ENCODE measurements at regions not wholly inside any gene's neighbourhood (a gene's known extent, or its start where the extent isn't known, plus 50 kb on each side); places are given as distances from the start of the nearest gene placed in this dataset.

DNA sequence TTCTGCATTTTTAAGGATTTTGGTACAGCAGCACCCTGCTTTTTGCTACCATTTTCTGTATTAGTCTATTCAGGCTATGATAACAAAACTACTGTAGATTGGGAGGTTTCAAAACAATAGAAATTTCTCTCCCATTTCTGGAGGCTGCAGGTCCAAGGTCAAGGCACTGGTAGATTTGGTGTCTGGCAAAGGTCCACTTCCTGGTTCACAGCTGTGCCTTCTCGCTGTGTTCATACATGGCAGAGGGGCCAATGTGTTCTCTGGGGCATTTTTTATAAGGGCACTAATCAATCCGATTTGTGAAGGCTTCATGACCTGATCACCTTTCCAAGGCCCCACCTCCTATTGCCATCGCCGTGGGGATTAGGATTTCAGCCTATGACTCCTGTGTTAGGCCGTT lies 268.1 kb upstream of the RTL1 start:
- Mint-ChIP-seq H3K36me3 (peaks cover 1% of the 10 kb centered on the region), H3K27ac (no peak overlapping the region), H3K4me3 (no peak overlapping the region), H3K27me3 (peaks cover 11% of the 10 kb centered on the region), H3K9me3 (peaks cover 9% of the 10 kb centered on the region), H3K4me1 (no peaks in the 10 kb centered on the region)
- DNase-seq: no peak

DNA sequence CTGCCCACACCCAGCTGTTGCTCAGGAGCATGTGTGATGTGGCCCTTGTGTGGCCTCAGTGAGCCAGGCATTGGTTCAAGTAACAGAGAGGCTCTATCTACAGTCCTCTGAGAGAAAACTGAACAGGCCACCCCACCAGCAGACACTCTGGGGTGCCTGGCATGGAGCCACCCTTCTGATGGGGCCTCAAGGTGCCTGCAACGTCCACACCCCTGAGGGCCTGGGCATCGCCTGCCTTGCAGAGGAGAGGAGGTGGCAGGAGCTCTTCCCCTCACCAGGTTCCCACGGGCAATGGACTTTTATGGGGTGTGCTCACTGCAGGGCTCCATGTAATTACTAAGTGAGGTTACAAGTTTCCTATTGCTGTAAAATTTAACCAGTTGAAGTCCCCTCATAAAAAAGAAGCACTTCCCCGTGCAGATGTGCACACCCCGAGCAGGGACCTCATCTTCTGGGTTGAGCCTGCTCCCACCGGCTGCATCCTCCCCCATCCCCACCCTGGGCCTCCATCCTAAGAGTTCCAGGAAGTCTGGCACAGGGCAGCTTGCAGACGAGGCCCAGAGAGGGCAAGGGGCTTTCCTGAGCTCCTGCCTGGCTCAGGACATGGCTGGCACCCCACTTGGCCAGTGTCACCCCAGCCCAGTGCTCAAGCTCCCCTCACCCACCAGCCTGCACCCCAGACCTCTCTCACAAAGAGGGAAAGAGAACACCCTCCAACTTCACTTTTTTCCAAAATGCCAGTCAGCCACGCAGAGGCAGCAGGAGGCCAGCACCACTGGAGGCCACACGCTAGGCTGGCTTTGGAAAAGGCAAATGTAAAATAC lies 270.4 kb upstream of the RTL1 start:
- no peak overlapping the region for H3K27ac Mint-ChIP-seq
- no peaks in the 10 kb centered on the region for H3K4me1 Mint-ChIP-seq
- no peak for DNase-seq
- H3K27me3 Mint-ChIP-seq: peaks cover 7% of the 10 kb centered on the region
- H3K9me3 Mint-ChIP-seq: no peaks in the 10 kb centered on the region
- no peaks in the 10 kb centered on the region for H3K36me3 Mint-ChIP-seq
- no peak overlapping the region for H3K4me3 Mint-ChIP-seq

DNA sequence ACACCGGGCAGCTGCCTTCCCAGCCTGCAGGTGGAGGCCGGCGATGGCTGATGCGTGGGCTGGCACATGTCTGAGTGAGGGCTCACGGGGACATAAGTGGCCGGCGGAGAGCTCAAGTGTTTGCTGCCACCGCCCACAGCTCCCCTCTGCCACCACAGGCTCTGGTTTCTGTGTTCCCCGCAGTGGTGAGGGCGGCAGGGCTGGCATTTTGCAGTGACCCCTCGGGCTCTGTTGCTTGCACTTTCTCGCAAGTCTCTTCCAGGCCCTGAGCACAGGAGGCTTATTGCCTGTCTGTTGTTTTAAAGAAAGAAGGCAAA lies 271.0 kb upstream of the RTL1 start:
- Mint-ChIP-seq H3K27ac (no peak overlapping the region), H3K4me1 (no peaks in the 10 kb centered on the region), H3K36me3 (no peaks in the 10 kb centered on the region), H3K9me3 (no peaks in the 10 kb centered on the region), H3K4me3 (no peak overlapping the region), H3K27me3 (peaks cover 7% of the 10 kb centered on the region)
- no peak for DNase-seq

DNA sequence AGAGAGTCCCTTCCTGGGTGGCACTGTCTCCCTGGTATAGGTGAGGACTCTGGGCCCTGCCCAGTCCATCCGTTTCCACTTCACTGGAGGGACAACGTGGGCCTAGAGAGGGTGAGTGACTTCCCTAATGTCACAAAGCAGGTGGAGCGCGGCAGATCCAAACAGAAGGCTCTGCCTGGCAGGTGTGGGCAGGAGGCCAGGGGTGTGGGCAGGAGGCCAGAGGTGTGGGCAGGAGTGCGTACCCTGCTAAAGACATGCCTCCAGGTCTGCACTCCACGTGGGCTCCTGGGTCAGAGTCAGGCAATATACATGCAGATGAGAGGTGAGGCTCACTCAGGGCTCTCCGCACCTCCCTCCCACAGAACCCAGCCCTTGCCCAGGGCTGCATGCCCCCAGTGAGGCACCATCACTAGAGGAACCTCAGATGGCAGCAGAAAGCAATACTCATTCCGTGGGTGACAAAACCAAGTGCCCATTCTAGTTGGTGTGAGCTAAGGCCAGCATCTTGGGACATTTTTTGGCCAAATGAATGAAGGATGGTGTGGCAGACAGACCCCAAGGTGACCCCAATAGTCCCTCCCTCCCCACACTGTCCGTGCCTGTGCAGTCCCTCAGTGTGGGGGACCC lies 271.6 kb upstream of the RTL1 start:
- Mint-ChIP-seq H3K9me3 (no peaks in the 10 kb centered on the region), H3K27ac (no peak overlapping the region), H3K27me3 (peaks cover 7% of the 10 kb centered on the region), H3K36me3 (no peaks in the 10 kb centered on the region), H3K4me3 (no peak overlapping the region), H3K4me1 (no peaks in the 10 kb centered on the region)
- DNase-seq: no peak

DNA sequence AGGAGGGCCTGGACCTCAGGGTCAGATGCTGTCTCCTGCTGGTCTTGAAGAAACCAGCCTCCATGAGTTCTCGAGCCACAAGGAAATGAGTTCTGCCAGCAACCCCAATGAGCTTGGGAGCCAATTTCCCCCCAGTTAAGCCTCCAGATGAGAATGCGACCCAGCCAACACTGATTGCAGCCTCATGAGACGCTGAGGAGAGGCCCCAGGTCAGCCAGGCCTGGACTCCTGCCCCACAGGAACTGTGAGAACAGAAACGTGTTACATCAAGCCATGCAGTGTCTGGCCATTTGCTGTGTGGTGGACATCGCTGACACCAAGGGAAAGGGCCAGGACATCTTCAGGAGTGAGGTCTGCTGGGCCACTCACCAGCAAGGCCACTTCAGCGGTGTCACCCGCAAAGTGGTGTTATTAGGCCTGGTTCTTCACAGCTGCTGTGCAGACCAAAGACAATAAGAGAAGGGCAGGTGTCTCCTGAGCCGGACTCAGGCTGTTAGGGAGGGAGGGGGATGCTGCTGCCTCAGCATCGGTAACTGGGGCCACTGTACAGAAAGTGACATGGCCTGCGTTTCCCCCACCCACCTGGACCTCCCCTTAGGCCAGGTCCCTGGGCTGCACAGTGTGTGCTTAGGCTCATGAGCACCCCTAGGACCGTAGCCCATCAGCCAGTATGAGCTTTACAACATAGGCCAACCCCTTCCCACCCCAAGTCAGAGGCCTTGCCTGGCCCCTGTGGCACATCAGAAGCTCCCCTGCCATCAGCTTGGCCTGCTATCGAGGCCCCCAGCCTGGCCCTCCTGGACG lies 272.4 kb upstream of the RTL1 start:
- peaks cover 4% of the 10 kb centered on the region for H3K27me3 Mint-ChIP-seq

DNA sequence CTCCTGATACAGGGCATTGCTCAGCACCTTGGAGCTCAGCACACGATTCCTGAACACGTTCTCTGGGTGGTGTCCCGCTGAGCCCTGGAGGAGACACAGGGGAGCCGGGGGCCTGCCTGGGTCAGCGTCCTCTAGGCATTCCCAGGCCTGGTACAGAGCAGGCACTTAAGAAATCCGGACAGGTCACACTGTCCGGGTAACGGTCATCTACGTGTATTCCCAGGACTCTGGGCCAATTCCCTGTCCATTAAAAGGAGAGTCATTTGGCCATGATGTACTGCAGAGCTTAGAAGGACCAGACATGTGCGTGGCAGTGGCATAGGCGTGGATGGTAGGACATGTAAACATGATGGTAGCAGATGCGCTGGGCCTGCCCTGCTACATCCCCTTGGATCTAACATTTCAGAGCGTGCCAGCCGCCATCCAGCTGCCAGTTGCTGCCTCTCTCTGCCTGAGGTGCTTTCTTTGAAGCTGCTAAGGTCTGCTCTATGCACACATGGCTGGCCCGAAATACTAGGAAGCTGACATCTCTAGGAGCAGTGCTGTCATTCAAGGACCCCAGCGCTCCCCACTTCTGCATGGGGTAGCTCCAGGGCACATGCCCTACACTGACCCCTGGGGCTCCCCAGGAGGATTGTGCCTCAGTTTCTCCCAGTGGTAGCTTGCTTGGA lies 273.1 kb upstream of the RTL1 start:
- Mint-ChIP-seq H3K36me3 (no peaks in the 10 kb centered on the region), H3K4me1 (no peaks in the 10 kb centered on the region), H3K27ac (no peak overlapping the region), H3K4me3 (no peak overlapping the region), H3K27me3 (peaks cover 4% of the 10 kb centered on the region), H3K9me3 (no peaks in the 10 kb centered on the region)
- no peak for DNase-seq

More for the DNA sequence above, 272.4 kb upstream of the RTL1 start:
- Mint-ChIP-seq H3K27ac (no peak overlapping the region), H3K36me3 (no peaks in the 10 kb centered on the region), H3K4me3 (no peak overlapping the region), H3K4me1 (no peaks in the 10 kb centered on the region), H3K9me3 (no peaks in the 10 kb centered on the region)
- no peak for DNase-seq

DNA sequence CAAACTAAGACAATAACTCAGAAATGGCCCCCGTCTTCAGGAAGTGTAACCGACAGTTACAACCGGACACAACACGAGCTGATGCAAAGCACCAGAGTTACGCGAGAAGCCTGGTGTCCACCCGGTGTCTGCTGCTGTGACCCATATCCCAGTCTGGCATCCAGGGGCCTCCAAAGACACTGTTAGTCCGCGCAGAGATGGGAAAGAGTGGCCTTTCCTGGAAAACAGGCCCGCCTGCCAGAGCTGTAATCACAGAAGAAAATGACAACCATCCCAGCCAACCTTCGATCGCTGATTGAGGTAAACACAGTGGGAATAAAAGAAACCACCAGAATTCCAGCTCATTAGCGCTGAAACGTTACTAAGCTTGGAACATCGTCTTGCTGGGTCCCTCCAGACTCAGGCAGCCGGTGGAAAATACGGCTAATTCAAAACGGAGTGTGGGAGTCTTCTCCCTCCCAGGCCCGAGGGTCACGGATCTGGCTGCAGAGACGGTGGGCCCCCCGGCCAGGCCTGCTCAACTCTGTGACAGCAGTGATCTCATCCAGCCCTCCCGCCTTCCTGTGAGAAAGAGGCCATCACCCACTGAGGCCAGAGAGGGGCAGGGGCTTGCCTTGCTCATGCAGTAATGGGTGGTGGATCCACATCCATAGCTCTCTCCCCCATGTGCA lies 273.9 kb upstream of the RTL1 start:
- H3K4me1 Mint-ChIP-seq: no peaks in the 10 kb centered on the region
- no peak for DNase-seq
- H3K9me3 Mint-ChIP-seq: peaks cover 1% of the 10 kb centered on the region
- H3K27me3 Mint-ChIP-seq: peaks cover 4% of the 10 kb centered on the region
- no peaks in the 10 kb centered on the region for H3K36me3 Mint-ChIP-seq
- H3K4me3 Mint-ChIP-seq: no peak overlapping the region
- no peak overlapping the region for H3K27ac Mint-ChIP-seq

DNA sequence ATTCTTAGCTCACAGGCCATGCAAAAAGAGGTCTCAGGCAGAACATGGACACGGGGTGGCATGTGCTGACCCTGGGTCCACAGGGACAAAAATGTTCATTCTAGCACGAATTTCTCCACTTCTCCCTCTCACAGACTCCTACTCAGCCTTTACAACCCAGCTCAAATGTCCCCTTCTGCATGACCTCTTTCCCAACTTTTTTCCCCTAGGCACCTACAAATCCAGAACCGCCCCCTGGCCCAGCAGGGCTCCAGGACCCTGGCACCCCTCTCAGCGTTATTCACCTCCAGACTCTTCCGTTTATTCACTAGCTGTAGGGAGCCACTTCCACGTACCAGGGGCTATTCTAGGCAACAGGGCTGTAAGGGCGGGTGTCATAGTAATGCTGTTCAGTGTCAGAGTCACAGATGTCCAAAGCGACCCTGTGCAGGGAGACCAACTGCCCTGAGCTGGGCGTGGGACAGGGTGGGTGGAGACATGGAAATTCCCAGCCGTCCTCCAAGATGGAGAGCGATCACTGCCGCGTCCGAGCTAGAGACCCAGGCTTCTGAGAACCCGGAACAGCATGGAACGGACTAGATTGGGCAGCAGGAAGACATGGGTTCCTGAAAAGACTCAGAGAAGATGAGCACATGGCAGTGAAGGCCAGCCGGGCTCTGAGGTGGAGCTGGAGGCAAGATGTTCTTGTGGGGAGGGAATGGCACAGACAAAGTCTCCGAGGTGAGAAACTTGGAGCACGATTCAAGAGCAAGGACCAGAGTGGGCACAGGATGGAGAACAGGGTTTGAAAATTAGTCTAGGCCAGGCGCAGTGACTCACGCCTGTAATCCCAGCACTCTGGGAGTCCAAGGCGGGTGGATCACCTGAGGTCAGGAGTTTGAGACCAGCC lies 274.9 kb upstream of the RTL1 start:
- no peak overlapping the region for H3K4me3 Mint-ChIP-seq
- DNase-seq: no peak
- no peaks in the 10 kb centered on the region for H3K27me3 Mint-ChIP-seq
- no peaks in the 10 kb centered on the region for H3K36me3 Mint-ChIP-seq
- no peak overlapping the region for H3K27ac Mint-ChIP-seq
- H3K9me3 Mint-ChIP-seq: peaks cover 3% of the 10 kb centered on the region
- H3K4me1 Mint-ChIP-seq: no peaks in the 10 kb centered on the region

DNA sequence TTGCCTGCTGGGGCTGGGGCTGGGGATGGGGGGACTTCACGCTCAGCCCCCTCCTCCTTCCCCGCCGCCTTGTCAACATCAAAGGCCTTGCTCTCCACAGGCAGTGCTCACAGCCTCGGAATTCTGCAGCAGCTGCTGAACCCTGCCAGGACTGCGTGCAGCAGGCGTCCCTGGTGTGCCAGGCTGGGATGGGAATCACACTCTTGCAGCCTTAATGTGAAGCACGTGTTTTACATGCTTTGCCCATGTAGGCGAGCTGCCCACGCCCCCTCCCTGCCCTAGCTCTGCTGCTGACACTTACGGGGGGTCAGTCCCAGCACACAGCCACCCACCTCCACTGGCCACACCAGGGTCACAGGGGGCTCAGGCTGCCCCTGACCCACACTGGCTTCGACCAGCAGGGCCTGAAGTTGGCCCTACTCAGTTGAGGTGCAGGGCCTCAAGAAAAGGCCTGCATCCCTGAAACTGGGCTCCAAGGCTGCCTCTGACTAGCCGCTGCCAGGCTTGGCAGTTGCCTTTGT lies 276.2 kb upstream of the RTL1 start:
- no peak overlapping the region for H3K4me3 Mint-ChIP-seq
- no peak overlapping the region for H3K27ac Mint-ChIP-seq
- H3K27me3 Mint-ChIP-seq: no peaks in the 10 kb centered on the region
- H3K4me1 Mint-ChIP-seq: no peaks in the 10 kb centered on the region
- no peaks in the 10 kb centered on the region for H3K36me3 Mint-ChIP-seq
- DNase-seq: no peak
- peaks cover 3% of the 10 kb centered on the region for H3K9me3 Mint-ChIP-seq

DNA sequence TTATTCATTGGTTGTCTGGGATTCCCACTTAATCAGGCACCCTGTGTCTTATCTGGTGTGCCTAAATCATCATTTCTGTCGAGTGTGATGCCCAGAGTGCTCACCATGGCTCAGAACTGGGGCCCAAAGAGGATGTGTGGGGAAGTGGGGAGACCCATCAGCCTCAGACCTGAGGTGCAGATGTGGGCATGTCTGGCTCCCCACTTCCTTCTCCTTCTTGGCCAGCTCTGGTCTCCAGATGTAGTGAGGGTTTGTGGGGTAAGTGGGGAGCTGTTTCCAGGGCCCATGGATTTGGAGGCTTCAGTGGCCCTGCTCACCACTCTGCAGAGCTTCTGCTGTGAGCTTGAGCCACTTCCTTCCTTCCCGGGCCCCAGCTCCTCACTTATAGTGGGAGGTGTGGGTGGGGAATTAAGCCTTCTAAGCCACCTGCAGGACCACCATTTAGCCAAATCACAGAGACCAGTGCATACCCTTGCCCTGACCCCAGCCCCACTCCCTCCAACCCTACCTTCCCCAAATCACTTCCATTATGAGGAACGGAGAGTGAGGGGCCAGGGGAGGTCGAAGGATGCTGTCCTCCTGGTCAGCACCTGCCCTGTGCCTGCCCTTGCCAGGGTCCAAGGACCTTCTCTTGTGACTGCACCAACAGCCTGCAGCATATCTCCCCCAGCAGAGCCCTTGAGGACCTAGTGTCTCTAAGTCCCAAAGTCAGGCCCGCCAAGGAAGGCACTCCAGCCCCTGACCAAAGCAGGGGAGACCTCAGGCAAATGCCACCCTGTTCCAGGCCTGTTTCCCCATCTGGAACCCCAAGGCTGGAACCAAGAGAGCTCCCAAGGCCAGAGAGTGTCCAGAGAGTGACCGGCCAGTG lies 278.2 kb upstream of the RTL1 start:
- no peak overlapping the region for H3K4me3 Mint-ChIP-seq
- H3K9me3 Mint-ChIP-seq: peaks cover 3% of the 10 kb centered on the region
- no peak overlapping the region for H3K27ac Mint-ChIP-seq
- H3K4me1 Mint-ChIP-seq: no peaks in the 10 kb centered on the region
- H3K27me3 Mint-ChIP-seq: peaks cover 4% of the 10 kb centered on the region
- no peak for DNase-seq
- no peaks in the 10 kb centered on the region for H3K36me3 Mint-ChIP-seq

DNA sequence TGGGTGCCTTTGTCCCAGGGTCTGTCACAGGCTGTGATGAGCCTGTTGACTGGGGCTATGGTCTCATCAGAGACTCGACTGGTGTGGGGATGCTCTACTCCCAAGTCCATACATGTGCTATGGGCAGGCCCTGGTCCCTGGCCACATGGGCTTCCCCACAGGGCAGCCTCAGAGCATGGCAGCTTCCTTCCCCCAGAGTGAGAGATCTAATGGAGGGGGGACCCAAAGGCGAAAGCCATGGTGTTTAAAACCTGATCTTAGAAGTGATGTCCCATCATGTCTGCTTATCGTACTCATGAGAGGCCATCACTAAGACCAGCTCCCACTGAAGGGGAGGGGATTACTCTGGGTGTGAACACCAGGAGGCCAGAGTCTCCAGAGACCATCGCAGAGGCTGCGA lies 279.0 kb upstream of the RTL1 start:
- Mint-ChIP-seq H3K27me3 (peaks cover 4% of the 10 kb centered on the region), H3K36me3 (no peaks in the 10 kb centered on the region), H3K27ac (no peak overlapping the region), H3K4me1 (no peaks in the 10 kb centered on the region), H3K4me3 (no peak overlapping the region), H3K9me3 (peaks cover 3% of the 10 kb centered on the region)
- no peak for DNase-seq

DNA sequence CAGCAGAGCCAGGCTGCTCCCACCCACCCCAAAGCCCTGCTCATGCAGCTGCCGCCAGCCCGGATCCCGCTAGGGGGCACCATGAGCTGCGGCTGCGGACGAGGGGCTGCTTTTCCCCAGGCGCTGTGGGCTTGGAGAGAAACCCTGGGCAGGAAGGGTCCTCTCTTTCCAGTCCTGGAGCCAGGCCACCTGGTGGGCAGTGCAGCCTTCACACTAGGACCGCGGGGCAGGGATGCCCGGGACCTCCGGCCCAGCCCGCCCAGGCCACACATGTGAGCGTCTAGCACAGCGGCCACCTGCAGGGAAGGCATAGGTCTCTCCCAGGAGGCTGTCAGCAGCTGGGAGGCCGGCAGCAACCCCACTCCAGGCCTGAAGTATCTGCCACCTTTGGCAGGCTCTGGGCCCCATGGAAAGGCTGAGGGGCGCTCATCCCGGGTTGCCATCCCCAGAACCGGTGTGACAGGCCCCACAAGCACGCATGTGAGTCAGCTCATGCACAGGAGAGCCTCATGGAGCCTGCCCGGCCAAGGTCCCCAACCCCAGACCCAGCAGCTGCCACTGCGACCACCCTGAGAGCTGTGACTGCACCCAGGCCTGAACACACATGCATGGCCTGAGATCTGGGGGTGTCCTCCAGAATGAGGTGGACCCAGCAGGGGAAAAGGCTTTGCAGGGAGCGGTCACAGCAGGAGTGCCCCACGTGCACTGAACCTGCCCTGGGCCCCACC lies 280.0 kb upstream of the RTL1 start:
- Mint-ChIP-seq H3K4me3 (no peak overlapping the region), H3K36me3 (no peaks in the 10 kb centered on the region), H3K4me1 (no peaks in the 10 kb centered on the region), H3K9me3 (peaks cover 3% of the 10 kb centered on the region), H3K27ac (no peak overlapping the region), H3K27me3 (peaks cover 4% of the 10 kb centered on the region)
- DNase-seq: no peak

DNA sequence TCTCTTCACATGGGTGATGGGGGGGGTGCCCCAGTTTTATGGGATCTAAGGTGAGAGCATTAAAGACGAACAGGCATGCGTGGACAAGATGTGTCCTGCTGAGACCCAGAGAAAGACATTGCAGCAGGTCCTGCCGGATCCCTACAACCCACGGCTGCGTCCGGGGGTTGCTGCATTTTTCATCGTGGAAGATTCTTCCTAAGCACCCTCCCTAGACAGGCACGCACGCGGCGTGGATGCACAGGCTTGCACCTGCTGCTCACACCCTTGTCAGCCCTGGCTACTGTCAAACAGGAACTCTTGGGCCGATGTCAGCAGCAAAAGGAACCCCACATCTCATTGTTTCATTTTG lies 280.6 kb upstream of the RTL1 start:
- Mint-ChIP-seq H3K27ac (no peak overlapping the region), H3K4me3 (no peak overlapping the region), H3K27me3 (peaks cover 4% of the 10 kb centered on the region), H3K36me3 (no peaks in the 10 kb centered on the region), H3K9me3 (peaks cover 3% of the 10 kb centered on the region), H3K4me1 (no peaks in the 10 kb centered on the region)
- DNase-seq: no peak
